ENCODE measurements at regions not wholly inside any gene's neighbourhood (a gene's known extent, or its start where the extent isn't known, plus 50 kb on each side); places are given as distances from the start of the nearest gene placed in this dataset.
"Not testable (repeated sequence)": the region's sequence is repeated elsewhere in the genome, so short reads cannot be mapped to it uniquely, and the experiment has no call there.

DNA sequence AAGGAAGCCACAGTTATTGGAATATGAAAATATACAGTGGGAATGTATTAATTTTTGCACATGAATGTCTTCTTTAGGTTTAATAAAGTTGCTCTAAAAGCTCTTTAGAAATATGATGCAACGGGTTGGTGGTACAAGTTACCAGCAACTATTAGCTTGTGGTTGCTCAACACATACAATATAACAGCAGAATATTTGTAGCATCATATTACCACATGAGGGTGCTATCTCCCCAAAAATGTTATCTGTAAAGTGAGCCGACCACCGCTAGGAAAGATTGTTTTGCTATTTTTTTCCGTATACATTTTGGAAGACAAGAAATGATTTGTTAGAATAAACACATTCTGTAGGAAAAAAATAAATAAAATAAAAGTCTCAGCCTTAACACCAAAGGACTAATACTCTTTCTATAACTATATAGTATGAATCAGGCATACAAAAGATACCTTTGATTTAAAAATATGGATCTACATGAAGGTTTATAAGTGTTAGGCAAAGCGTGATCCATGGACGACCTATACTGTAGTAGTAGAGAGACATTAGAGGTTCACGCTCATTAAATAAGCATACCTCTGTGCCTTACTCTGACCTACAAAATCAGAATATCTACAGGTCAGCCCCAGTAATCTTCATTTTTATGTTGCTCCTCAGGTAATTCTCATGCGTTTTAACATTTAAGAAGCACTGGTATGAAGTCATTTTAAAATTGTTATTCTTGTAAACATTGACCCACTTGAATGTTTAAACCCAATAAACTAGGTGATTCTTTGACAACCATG is 1110.6 kb upstream of the ACVR2A start:
- no peak for DNase-seq

DNA sequence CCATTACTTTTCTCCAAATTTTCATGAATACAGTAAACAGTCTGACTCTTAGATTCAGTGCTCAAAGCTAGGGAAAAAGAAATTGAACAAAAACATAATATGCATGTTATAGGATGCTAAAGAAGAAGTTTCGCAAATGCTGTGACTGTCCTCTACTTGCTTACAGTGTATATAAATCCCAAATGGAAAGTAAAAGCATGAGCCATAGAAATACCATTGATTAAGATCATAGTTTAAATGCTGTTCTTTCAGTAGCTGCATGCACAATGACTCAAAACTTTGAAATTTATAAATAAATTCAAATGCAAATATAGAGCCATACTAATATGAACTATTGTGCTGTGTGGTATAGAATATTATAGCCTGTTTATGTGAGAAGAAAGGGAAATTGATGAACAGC is 1113.9 kb upstream of the ACVR2A start:
- no peak for DNase-seq

DNA sequence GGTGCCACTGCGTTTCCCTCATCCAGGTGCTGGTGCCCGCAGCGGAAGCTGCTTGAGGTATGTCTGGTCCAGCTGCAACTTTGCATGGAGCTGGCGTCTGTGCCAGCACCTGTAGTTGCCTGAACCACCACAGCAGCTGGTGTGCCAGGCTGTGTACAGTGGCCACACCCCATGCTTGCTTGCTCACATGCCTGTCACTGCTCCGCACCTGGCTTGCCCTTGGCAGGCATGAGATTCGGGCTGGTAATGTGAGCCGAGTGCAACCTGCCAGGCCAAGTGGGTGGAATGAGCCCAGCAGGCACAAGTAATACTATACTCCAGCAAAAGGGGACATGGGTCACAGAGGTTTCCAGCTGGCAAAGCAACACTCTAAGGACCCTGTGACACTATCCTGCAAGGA is 1123.3 kb upstream of the ACVR2A start:
- DNase-seq = peak; percentile 41

DNA sequence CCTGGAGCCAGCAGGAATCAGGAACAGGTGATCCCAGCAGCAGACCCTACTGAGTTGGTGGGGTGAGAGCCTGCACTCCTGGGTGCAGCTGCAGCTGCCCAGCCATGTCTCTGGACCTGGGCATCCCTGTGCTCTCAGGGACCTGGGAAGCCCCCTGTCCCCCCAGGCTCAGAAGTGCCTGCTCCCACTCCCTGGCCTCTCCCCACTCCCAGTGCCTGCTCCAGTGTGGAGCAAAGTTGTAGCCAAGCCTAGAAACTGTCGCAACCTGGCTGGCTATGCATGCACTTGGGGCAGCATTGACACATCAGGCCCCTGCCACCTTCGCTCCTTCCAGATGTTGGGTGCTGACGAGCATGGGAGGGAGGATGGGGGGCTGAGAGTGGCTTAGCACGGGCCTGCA is 1124.7 kb upstream of the ACVR2A start:
- DNase-seq = no peak

DNA sequence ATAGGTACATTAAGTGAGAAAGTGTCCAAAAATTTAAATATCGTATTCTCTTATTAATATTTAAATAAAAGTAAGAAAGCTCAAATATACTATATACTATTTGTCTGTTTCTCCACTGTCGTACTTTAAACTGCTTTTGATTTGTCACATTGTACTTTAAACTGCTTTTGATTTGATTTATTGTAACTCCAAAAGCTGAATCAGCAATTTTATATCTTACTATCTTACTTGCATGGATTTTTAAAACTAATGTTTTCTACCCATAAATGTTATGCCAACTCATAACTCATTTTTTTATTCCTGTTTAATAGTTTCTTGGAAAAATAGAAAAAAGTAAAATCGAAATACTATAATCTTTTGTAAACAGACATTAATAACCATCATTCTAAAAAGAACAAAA is 1128.2 kb upstream of the ACVR2A start:
- DNase-seq = no peak

DNA sequence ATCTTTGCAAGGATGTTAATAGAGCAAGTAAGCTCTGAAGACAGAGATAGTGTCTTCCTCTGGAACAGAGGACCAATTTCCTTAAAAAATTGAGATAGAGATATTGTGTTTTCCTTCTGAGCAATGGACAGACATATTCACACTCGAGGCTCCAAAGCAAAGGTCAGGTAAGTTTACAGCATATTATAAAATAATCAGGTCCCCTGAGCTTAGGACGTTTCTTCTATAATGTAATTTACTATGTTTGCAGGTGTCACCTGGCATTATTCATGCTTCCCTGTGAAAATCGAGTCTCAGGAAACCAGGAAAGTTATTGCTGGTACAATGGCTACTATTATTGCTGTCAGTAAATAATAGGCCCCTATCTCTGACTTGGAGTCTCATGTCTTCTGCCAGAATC is 1135.8 kb upstream of the ACVR2A start:
- no peak for DNase-seq

DNA sequence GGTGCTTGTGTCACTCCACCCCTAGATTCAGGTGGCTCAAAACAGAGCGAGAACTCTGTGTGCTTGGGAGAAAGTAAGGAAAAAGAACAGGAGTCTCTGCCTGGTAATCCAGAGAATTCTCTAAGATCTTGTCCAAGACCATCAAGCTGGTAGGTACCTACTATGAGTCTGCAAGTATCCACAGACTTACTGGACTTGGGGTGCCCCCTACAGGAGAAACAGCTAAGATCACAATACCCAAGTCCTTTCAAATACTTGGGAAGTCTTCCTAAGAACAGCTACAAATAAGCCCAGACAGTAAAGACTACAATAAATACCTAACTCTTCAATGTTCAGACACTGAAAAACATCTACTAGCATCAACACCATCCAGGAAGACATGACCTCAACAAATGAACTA is 1143.6 kb upstream of the ACVR2A start:
- DNase-seq = no peak

DNA sequence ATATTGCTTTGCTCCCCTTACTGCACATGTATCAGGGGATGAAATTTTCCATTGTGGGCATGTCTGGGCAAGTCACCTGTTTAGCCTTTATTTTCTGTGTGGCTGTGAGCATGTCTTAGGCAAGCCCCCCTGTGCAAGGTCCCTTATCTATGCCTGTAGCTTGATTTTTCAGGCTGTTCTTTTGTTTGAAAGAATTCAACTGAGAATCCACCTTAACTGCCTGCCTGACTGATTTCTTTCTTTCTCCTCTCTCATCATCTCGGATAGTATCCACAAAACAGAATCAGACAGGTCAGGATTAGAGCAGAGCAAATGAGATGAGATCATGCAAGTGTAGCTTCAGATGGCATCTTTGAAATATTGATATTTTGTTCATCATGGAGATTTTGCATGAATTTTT is 1147.5 kb upstream of the ACVR2A start:
- DNase-seq = no peak

DNA sequence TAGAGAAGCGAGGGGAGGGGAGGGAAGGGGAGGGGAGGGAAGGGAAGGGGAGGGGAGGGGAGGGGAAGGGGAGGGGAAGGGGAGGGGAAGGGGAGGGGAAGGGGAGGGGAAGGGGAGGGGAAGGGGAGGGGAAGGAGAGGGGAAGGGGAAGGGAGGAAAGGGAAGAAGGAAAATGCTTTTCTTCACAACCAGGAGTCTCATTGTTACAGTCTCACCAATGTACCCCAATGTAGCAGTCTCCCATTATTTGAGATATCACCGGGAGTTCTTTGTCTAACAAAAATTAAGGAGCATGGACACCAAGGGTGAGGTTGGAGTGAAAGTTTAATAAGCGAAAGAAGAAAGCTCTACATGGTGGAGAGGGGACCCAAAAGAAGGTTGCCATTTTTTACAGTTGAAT is 1148.0 kb upstream of the ACVR2A start:
- DNase-seq = not testable (repeated sequence)

DNA sequence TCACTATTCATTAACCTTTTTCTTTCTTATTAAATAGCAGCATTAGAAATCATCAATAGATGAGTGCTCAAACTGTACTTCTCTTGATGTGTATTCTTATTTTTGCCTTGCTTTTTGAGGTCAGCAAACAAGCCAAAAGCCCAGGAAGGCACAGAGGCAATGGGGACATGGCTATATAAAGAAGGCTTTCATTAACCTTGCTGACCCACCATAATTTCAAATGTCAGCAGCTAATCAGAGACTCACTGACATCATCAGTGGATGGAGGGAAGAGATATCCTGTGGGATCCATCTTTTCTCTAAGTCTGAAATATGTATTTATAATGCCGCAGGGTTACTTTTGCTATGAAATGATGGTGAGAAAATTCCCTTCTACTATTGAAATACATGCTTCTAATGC is 1162.8 kb upstream of the ACVR2A start:
- DNase-seq = no peak

DNA sequence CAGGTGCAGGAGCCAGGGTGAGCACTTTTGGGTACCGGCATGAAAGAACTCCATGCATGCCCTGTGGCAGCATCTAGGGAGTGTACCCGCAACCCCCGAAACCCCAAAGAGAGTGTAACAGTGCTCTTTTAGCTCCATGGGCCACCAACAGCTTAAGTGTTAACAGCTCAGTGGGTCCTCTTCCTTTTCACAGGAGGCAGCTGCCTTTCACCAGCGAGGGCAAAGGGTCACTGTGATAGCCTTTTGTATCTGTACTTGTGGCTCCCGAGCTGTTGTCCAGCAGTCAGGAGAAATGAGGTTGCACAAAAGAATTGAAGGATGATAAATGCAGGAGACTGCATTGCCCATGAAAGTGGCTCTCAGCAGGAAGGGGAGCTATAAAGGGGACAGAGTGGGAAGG is 1166.3 kb upstream of the ACVR2A start:
- DNase-seq = no peak

DNA sequence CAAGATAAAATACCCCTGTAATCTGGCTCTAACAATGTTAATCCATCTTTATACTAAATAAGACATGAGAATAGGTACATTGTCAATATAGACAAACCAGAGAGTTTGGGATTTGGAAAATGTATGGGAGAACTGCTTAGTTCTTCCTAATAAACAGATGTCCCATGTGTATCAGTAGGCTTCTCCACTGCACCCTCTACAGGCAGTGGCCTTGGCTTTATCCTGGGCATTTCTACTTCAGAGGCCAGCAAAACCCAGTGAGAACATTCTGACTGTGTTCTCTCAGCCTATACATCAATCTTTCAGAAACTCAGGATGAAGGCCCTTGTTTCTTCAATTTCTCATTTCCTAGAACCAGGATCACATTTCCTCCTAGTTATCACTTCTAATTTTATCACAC is 1167.5 kb upstream of the ACVR2A start:
- no peak for DNase-seq

DNA sequence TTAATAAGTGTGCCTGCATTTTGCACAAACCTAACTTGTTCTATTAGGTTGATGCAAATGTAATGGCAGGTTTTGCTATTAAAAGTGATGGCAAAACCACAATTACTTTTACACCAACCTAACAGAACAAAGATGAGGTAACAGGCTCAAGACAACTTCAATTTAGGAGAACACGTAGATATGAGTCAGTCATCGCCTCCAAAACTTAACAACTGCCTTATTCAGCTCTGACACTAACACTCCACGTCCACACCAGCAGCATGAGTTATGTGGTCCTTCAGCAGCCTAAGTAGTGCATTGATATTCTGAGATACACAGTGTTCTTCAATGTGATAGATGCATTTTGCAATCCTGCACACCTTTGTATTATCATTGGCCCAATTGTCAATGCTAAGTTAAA is 1175.1 kb upstream of the ACVR2A start:
- DNase-seq = no peak

DNA sequence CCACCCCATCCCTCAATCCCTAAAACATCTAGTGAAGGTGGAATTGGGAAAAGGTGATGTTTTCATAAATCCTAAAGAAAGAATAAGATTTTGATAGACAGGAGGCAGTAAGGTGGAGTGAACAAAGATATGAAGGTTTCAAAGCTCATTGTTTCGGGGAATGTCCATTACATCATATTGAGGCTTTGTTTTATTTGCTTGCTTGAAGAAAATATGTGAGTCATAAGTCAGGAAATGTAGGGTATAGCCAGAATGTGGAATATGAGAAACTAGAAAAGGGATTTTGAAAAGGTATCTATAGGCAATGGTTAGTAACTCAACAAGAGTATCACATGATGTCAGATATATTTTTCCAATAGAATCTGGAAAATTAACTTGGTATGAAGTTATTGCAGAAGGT is 1178.5 kb upstream of the ACVR2A start:
- DNase-seq = no peak

DNA sequence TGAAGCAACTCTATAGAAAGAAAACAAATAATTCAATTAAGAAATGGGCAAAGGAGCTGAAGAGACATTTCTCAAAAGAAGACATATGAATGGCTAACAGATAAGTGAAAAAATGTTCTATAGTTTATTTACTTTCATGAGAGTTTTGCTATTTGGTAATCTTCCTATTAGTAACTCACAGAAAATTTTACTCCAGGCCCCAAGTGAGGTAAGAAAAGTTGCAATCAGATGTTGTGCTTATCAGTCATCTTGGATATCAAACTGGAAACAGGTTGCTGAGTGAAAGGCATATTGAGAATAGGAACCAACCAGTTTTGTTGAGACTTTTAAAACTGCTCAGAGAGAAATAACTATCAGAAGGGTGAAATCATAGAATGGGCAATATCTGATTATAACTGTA is 1179.0 kb upstream of the ACVR2A start:
- DNase-seq = no peak

DNA sequence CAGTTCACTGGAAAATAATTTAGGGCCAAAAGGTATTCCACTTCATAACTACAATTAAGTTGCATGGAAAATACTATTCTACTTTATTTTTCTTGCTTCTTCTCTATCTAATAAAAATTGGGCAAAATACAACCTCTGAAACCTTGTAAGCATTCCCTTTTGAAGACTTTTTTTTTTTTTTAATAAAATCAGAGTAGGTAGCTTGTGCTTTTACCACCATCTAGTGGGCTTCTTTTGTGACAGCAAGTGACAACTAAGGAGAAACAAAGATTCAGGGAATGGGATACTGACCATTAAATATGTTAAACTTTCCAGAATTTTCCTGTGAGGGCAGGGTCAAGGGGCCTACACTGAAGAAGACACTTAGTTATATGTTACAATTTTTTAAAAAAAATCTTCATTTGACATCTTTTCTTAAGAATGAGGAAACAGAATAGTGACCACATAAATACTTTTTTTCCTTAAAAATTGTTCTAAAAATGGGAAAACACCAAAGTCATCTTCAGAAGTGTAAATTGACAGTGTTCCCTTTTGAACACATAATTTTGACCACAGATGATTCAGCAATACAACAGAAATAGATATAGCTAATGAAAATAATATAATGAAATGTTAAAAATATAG is 1183.2 kb upstream of the ACVR2A start:
- DNase-seq = no peak

DNA sequence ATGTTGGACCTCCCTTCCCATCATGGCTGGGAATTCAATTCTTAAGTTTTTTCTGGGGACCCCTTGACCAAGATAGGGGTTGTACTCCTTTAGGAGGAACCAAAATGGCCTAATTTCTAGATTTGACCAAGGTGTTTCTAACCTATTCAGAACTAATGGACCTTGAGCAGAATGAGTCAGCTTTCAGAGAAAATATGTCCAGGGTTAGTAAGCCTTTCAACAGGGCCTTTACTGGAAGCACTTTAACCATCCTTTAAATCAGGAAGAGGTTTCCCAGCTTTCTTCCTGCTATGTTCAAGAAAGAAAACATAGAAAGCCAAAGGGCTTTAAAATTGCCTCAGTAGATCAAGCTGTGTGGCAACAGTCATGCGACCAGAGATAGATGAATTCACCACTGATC is 1184.9 kb upstream of the ACVR2A start:
- DNase-seq = no peak

DNA sequence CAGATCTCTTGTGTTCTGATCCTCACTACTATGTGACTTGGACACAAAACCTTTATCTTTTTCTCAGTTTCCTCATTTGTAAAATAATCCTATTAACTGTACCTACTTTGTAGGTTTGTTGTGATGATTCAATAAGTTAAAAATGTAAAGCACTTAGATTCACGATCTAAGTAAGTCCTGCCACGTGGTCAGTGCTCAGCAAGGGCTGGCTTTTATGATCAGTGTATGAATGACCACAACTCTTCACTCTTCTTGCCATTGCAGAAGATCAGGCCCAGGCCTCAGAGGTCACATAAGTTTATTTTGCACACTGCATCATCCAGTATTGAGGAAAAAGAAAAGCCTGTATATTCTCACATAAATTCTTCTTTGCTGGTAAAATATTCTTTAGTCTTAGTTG is 1192.5 kb upstream of the ACVR2A start:
- DNase-seq = no peak

DNA sequence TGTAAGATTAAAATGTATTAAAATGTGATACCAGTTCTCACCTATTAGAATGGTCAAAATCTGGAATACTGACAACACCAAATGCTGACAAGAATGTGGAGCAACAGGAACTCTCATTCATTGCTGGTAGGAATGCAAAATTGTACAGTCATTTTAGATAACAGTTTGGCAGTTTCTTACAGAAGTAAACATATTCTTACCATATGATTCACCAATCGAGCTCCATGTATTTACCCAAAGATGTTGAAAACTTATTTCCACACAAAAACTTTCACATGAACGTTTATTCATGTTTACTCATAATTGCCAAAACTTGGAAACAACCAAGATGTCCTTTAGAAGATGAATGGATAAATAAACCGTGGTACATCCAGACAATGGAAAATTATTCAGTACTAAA is 1193.5 kb upstream of the ACVR2A start:
- no peak for DNase-seq

DNA sequence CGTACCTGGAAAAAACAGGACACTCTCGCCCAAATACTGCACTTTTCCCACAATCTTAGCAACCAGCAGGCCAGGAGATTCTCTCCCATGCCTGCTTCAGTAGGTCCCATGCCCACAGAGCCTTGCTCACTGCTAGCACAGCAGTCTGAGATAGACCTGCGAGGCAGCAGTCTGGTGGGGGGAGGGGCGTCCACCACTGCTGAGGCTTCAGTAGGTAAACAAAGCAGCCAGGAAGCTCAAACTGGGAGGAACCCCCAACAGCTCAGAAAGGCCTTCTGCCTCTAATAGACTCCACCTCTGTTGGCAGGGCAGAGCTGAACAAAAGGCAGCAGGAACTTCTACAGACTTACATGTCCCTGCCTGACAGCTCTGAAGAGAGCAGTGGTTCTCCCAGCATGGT is 1202.8 kb upstream of the ACVR2A start:
- DNase-seq = no peak

DNA sequence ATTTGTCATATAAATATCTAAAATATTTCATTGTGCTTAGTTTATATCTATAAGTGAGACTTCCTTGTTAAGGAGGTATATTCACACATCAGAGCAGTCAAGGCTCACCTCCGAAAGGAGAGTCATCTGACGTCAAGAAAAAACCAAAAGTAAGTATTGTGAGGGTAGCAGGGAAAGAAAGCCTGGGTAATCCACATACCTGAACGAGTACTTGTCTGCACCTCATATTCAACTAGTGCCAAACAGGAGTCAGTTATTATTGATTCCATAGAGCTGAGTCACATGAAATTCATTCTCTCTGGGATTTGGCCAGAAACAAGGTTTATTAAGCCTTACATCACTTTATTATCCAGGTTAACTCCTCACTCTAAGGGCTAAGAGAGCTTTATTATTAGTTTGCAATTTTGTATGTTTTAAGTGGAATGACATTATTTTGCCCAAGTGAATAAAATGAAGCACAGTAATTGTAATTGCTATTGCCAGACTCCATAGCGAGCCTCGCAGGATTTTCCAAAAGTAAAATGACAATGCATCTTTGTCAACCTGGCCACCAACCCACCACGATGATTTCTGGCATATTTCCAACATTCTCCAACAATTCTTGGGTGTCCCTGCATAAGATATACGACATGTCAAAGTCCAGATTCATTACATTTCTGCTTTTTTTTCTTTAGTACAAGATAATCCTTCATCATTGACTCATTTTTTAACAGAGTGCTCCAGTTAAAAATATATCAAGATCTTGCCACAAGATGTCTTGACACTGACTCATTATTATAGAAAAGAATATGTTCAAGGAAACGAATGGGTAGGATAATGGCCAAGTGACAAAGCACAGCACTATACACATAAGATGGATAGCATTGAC is 1210.4 kb upstream of the ACVR2A start:
- no peak for DNase-seq

DNA sequence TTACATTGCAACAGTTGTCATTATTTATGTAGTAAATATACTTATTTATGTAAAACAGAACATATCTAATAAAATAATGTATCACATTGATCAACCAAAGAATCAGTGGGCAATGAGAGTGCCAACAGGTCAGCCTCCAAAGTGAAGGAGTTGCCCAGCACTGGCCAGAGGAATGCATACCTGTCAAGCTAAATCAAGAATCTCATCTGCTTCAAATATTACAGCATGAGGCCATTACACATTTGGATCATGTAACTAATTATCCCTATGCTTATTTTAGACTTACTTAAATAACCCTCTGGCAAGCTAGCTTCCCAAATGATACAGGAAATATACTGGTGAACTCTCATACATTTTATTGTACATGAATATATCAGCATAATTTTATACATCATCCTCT is 1211.7 kb upstream of the ACVR2A start:
- no peak for DNase-seq

DNA sequence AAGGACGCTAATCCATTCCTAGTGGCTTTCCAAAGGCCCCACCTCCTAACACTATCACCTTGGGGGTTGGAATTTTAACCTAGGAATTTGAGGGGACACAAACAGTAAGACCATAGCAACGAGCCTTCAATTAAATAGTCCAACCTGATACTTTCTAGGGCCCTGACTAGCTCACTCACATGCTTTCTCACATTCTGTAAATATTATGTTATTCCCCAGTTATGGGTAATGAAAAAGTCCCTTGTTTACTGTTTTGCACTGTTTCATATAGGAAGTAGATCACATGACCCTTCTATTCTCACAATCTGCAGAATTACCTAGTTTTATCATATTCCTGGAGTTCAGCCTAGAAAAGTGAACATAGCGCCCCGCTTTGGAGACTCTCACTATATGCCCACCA is 1212.1 kb upstream of the ACVR2A start:
- no peak for DNase-seq
